Chondrocyte (in vitro differentiated cells): ENCODE measurements at regions not wholly inside any gene's neighbourhood (a gene's known extent, or its start where the extent isn't known, plus 50 kb on each side); places are given as distances from the start of the nearest gene placed in this dataset.

Experiments
- DNase-seq: peaks from one replicate; pipeline ENCODE4 v3.0.0; 2021; ENCODE audit warnings: mixed read lengths, low spot score
- H3K27ac Mint-ChIP-seq: one replicate; pipeline ENCODE4 v1.8.0; 2021; ENCODE audit warnings: mild to moderate bottlenecking, moderate library complexity, mixed read lengths; ENCODE audit not compliant: unreplicated experiment
- H3K27me3 Mint-ChIP-seq: 2 replicates; pipeline ENCODE4 v1.8.0; 2021; ENCODE audit warnings: low read depth, mixed read lengths
- H3K36me3 Mint-ChIP-seq: 2 replicates; pipeline ENCODE4 v1.8.0; 2021; ENCODE audit warnings: low read depth, mixed read lengths
- H3K4me1 Mint-ChIP-seq: 2 replicates; pipeline ENCODE4 v1.8.0; 2021; ENCODE audit warnings: low read depth, mild to moderate bottlenecking, mixed read lengths
- H3K4me3 Mint-ChIP-seq: one replicate; pipeline ENCODE4 v1.8.0; 2021; ENCODE audit warnings: mild to moderate bottlenecking, moderate library complexity, mixed read lengths; ENCODE audit not compliant: unreplicated experiment
- H3K9me3 Mint-ChIP-seq: 2 replicates; pipeline ENCODE4 v1.8.0; 2021; ENCODE audit warnings: low read depth, mixed read lengths
- TF ChIP-seq, protein P1 (sequence below): fragments of 200-600 bp; sonication (generic); IDR thresholded peaks from 2 replicates; pipeline ENCODE4 v1.5.0; 2021; ENCODE audit warnings: antibody characterized with exemption, mild to moderate bottlenecking, moderate library complexity

DNA sequence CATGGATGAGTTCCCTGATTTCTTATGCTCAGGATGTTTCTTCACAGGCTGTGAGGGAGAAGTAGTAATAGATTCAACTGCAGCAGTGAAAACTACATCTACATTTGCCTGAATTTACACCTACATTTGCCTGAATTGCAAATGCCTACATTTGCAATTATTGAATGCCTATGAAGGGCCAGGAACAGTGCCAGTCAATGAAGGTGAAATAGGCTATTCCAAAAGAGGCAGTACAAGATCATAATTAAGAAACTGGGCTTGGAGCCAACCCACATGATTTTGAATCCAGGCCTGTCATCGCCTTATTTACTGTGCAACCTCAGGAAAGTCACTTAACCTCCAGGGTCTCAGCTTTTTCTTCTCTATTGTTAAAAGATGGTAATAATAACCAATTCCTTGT lies 1353.3 kb downstream of the FAM181B start:
- H3K4me1 Mint-ChIP-seq, result no peaks in the 10 kb centered on the region

DNA sequence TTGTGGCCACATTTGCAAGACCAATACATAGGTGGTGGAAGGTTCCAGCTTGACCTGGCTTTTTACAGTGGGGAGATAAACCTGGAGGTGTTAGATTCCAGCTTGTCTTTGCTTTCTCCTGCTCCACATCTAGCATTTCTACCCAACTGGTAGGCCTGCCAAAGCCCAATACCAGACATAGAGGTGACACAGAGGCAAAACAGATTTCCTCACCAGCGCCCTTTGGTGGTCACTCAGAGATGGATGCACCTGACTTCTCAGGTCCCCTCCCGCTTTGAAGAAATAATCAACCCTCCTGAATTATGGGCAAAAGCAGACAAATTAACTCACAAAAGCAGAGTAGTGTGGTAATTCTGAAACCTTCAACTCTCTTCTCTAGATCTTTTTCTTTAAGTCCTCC lies 1356.2 kb downstream of the FAM181B start:
- Mint-ChIP-seq H3K27ac (no peak overlapping the region), H3K9me3 (peaks cover 8% of the 10 kb centered on the region), H3K4me1 (no peaks in the 10 kb centered on the region), H3K4me3 (no peak overlapping the region), H3K36me3 (no peaks in the 10 kb centered on the region), H3K27me3 (no peaks in the 10 kb centered on the region)
- no peak for DNase-seq
- TF ChIP-seq, protein P1, sequence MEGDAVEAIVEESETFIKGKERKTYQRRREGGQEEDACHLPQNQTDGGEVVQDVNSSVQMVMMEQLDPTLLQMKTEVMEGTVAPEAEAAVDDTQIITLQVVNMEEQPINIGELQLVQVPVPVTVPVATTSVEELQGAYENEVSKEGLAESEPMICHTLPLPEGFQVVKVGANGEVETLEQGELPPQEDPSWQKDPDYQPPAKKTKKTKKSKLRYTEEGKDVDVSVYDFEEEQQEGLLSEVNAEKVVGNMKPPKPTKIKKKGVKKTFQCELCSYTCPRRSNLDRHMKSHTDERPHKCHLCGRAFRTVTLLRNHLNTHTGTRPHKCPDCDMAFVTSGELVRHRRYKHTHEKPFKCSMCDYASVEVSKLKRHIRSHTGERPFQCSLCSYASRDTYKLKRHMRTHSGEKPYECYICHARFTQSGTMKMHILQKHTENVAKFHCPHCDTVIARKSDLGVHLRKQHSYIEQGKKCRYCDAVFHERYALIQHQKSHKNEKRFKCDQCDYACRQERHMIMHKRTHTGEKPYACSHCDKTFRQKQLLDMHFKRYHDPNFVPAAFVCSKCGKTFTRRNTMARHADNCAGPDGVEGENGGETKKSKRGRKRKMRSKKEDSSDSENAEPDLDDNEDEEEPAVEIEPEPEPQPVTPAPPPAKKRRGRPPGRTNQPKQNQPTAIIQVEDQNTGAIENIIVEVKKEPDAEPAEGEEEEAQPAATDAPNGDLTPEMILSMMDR, result no peak

More for the DNA sequence above, 1353.3 kb downstream of the FAM181B start:
- Mint-ChIP-seq H3K36me3 (no peaks in the 10 kb centered on the region), H3K27ac (no peak overlapping the region), H3K27me3 (no peaks in the 10 kb centered on the region), H3K9me3 (peaks cover 9% of the 10 kb centered on the region), H3K4me3 (no peak overlapping the region)
- TF ChIP-seq, protein P1, result no peak
- DNase-seq, result no peak

DNA sequence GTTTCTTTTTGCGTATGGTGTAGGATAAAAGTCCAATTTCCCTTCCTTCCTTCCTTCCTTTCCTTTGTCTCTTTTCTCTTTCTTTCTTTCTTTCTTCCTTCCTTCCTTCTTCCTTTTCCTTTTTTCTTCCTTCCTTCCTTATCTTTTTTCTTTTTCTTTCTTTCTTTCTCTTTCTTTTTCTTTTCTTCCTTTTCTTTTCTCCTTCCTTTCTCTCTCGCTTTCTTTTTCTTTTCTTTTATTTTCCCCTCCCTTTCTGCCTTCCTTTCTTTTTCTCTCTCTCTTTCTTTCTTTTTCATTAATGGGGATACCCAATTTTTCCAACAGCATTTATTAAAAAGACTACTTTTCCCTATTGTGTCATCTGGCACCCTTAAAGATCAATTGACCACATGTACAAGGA lies 1359.7 kb downstream of the FAM181B start:
- no peak for DNase-seq
- Mint-ChIP-seq H3K27ac (no peak overlapping the region), H3K27me3 (no peaks in the 10 kb centered on the region), H3K36me3 (no peaks in the 10 kb centered on the region), H3K4me3 (no peak overlapping the region), H3K9me3 (peaks cover 8% of the 10 kb centered on the region), H3K4me1 (no peaks in the 10 kb centered on the region)
- TF ChIP-seq, protein P1, result no peak

DNA sequence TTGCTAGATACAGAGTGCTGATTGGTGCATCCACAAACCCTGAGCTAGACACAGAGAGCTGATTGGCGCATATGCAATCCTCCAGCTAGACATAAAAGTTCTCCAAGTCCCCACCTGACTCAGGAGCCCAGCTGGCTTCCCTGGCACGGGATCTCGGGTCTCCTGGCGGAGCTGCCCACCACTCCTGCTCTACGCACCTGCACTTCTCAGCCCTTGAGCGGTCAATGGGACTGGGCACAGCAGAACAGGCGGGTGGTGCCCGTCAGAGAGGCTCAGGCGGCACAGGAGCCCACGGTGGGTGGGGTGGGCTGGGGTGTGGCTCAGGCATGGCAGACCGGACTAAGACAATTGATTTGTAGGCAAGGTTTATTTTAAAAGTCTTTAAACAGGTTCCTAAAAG lies 1365.5 kb downstream of the FAM181B start:
- H3K27ac Mint-ChIP-seq, result no peak overlapping the region
- DNase-seq, result peak; percentile 62
- H3K4me3 Mint-ChIP-seq, result no peak overlapping the region
- H3K27me3 Mint-ChIP-seq, result no peaks in the 10 kb centered on the region
- H3K4me1 Mint-ChIP-seq, result no peaks in the 10 kb centered on the region
- H3K9me3 Mint-ChIP-seq, result peaks cover 6% of the 10 kb centered on the region
- H3K36me3 Mint-ChIP-seq, result no peaks in the 10 kb centered on the region
- TF ChIP-seq, protein P1, result no peak

DNA sequence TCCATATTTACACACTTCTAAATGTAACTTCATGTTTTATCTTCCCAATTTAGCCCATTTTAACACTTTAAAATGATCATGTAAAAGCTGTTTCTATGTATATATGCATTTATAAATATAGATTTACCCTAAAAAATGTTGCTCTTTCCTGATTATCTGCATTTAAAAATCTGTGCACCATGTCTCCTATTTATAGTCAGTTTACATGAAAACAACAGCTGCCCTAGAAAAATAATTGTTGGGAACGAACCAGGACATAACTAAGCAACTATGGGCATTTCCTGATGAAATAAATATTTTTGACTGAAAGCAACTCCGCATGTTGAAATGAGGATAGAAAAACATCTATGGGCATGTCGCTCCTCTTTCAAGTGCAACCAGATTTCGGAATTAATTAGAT lies 1368.2 kb downstream of the FAM181B start:
- Mint-ChIP-seq H3K4me1 (no peaks in the 10 kb centered on the region), H3K27ac (no peak overlapping the region), H3K9me3 (peaks cover 2% of the 10 kb centered on the region), H3K36me3 (no peaks in the 10 kb centered on the region), H3K4me3 (no peak overlapping the region), H3K27me3 (no peaks in the 10 kb centered on the region)
- no peak for DNase-seq
- TF ChIP-seq, protein P1, result no peak
